ENCODE measurements at regions not wholly inside any gene's neighbourhood (a gene's known extent, or its start where the extent isn't known, plus 50 kb on each side); places are given as distances from the start of the nearest gene placed in this dataset.

DNA sequence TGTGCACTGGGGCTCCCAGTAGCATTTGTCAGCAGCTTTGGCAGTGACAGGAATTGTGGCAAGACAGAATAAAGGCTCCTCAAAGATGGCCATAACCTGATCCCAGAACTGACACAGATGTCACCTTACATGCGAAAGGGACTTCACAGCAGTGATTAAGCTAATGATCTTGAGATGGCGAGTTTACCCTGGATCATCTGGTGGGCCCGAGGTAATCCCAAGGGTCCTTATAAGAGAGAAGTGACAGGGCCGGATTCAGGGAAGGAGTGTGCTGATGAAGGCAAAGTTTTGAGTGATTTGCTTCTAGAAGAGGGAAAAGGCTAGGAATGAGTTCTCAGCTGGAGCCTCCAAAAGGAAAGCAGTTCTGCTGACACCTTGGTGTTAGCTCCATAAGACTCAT, 333.9 kb downstream of the LPIN1 start:
- TF ChIP-seq, protein P1, sequence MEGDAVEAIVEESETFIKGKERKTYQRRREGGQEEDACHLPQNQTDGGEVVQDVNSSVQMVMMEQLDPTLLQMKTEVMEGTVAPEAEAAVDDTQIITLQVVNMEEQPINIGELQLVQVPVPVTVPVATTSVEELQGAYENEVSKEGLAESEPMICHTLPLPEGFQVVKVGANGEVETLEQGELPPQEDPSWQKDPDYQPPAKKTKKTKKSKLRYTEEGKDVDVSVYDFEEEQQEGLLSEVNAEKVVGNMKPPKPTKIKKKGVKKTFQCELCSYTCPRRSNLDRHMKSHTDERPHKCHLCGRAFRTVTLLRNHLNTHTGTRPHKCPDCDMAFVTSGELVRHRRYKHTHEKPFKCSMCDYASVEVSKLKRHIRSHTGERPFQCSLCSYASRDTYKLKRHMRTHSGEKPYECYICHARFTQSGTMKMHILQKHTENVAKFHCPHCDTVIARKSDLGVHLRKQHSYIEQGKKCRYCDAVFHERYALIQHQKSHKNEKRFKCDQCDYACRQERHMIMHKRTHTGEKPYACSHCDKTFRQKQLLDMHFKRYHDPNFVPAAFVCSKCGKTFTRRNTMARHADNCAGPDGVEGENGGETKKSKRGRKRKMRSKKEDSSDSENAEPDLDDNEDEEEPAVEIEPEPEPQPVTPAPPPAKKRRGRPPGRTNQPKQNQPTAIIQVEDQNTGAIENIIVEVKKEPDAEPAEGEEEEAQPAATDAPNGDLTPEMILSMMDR (IDR thresholded peaks at IDR 0.05) = no peak
- TF ChIP-seq EP300 (IDR thresholded peaks at IDR 0.05) (no peak), POLR2A (IDR thresholded peaks at IDR 0.05) (no peak)

Measured in tibial nerve (tissue), 4 donors.